T-helper 1 cell treated with Interleukin-12 subunit alpha and Interleukin-12 subunit beta and Interleukin-4 antibody, amounts not matched to agents 30 ng/mL and 1 ng/mL, for 36 hours (primary cell): ENCODE measurements at regions not wholly inside any gene's neighbourhood (a gene's known extent, or its start where the extent isn't known, plus 50 kb on each side); places are given as distances from the start of the nearest gene placed in this dataset.

Experiments
- intact Hi-C: fragments of 100-400 bp; cut with micrococcal nuclease; formaldehyde crosslinking; loops from one replicate; pipeline ENCODE4 v1.15.1; 2024

GRCh38 chr2:145203891-145204290, 684.0 kb upstream of the ZEB2 start:
- intact Hi-C loops, result loop anchor here (5.0 kb wide), 1 partner anchor 1438 kb away; no protein-coding TSS in a partner anchor

- intact Hi-C loops, result loop anchor here (5.0 kb wide), 1 partner anchor 1442 kb away; no protein-coding TSS in a partner anchor
Measured at GRCh38 chr2:145199827-145200706, 680.1 kb upstream of the ZEB2 start.

GRCh38 chr2:145199042-145199441, 679.1 kb upstream of the ZEB2 start:
- intact Hi-C loops, result no loop called here

GRCh38 chr2:145198555-145198954, 678.6 kb upstream of the ZEB2 start:
- intact Hi-C loops, result no loop called here

- intact Hi-C loops, result no loop called here
Measured at GRCh38 chr2:145197944-145198343, 678.0 kb upstream of the ZEB2 start.

GRCh38 chr2:145194673-145195072, 674.8 kb upstream of the ZEB2 start:
- intact Hi-C loops, result no loop called here

GRCh38 chr2:145190031-145190703, 670.2 kb upstream of the ZEB2 start:
- intact Hi-C loops, result no loop called here

- intact Hi-C loops, result no loop called here
Measured at GRCh38 chr2:145186303-145186702, 666.4 kb upstream of the ZEB2 start.

- intact Hi-C loops, result no loop called here
Measured at GRCh38 chr2:145185696-145186095, 665.8 kb upstream of the ZEB2 start.

GRCh38 chr2:145184741-145185651, 665.1 kb upstream of the ZEB2 start:
- intact Hi-C loops, result no loop called here

GRCh38 chr2:145169285-145169684, 649.4 kb upstream of the ZEB2 start:
- intact Hi-C loops, result no loop called here

GRCh38 chr2:145168091-145168490, 648.2 kb upstream of the ZEB2 start:
- intact Hi-C loops, result no loop called here

GRCh38 chr2:145166731-145167302, 646.9 kb upstream of the ZEB2 start:
- intact Hi-C loops, result no loop called here

GRCh38 chr2:145161656-145162055, 641.7 kb upstream of the ZEB2 start:
- intact Hi-C loops, result no loop called here

GRCh38 chr2:145160855-145161254, 640.9 kb upstream of the ZEB2 start:
- intact Hi-C loops, result no loop called here

GRCh38 chr2:145159676-145160075, 639.8 kb upstream of the ZEB2 start:
- intact Hi-C loops, result no loop called here

- intact Hi-C loops, result no loop called here
Measured at GRCh38 chr2:145157741-145158591, 638.0 kb upstream of the ZEB2 start.

- intact Hi-C loops, result no loop called here
Measured at GRCh38 chr2:145157036-145157675, 637.2 kb upstream of the ZEB2 start.

- intact Hi-C loops, result no loop called here
Measured at GRCh38 chr2:145156199-145156598, 636.3 kb upstream of the ZEB2 start.

- intact Hi-C loops, result no loop called here
Measured at GRCh38 chr2:145155196-145155595, 635.3 kb upstream of the ZEB2 start.
